Vagina (tissue), 2 donors: ENCODE measurements at regions not wholly inside any gene's neighbourhood (a gene's known extent, or its start where the extent isn't known, plus 50 kb on each side); places are given as distances from the start of the nearest gene placed in this dataset.
A peak's percentile ranks its signal among the peaks of the same experiment; 100 is the strongest.

Experiments used
- DNase-seq, 2 donors: peaks; one replicate each; pipeline ENCODE4 v3.0.0-alpha.2; 2017; ENCODE audit errors: extremely low spot score in 2 of 2
- H3K27ac ChIP-seq: fragments of 200-600 bp; sonication (generic); one replicate; pipeline ENCODE4 v1.5.1; 2019
- H3K27me3 ChIP-seq: fragments of 200-600 bp; sonication (generic); one replicate; pipeline ENCODE4 v1.5.1; 2019
- H3K36me3 ChIP-seq, 2 donors: fragments of 200-600 bp; sonication (generic); one replicate each; pipeline ENCODE4 v1.5.1; 2017 to 2019
- H3K4me1 ChIP-seq: fragments of 200-600 bp; sonication (generic); one replicate; pipeline ENCODE4 v1.5.1; 2019
- H3K4me3 ChIP-seq, 2 donors: fragments of 200-600 bp; sonication (generic); 1 replicate in 1 of 2; 2 replicates in 1 of 2; pipeline ENCODE4 v1.5.1; 2016 to 2019
- H3K9me3 ChIP-seq: fragments of 200-600 bp; sonication (generic); one replicate; pipeline ENCODE4 v1.5.1; 2019
- POLR2A ChIP-seq, 2 donors: fragments of 450-650 bp; IDR thresholded peaks; one replicate each; pipeline ENCODE4 v1.6.1; 2017; ENCODE audit warnings: antibody characterized with exemption in 2 of 2, mild to moderate bottlenecking in 2 of 2, moderate library complexity in 2 of 2
- POLR2AphosphoS5 ChIP-seq, 2 donors: sonication (generic); formaldehyde crosslinking; IDR thresholded peaks; one replicate each; pipeline ENCODE4 v1.9.0; 2017; ENCODE audit warnings: antibody characterized with exemption in 2 of 2, mild to moderate bottlenecking in 2 of 2, low read depth in 1 of 2; ENCODE audit not compliant: insufficient read depth in 1 of 2
- intact Hi-C: fragments of 100-400 bp; cut with DNase I; formaldehyde crosslinking; loops from one replicate; pipeline ENCODE4 v1.15.1; 2023
- TF ChIP-seq, protein P1 (sequence below), 3 experiments: fragments of 450-650 bp in 2 of 3; fragments of 200-600 bp in 1 of 3; sonication (generic) in 1 of 3; IDR thresholded peaks; one replicate each; pipeline ENCODE4 v1.5.1; 2017 to 2019; ENCODE audit warnings: antibody characterized with exemption in 3 of 3, mild to moderate bottlenecking in 2 of 3, moderate library complexity in 2 of 3

DNA sequence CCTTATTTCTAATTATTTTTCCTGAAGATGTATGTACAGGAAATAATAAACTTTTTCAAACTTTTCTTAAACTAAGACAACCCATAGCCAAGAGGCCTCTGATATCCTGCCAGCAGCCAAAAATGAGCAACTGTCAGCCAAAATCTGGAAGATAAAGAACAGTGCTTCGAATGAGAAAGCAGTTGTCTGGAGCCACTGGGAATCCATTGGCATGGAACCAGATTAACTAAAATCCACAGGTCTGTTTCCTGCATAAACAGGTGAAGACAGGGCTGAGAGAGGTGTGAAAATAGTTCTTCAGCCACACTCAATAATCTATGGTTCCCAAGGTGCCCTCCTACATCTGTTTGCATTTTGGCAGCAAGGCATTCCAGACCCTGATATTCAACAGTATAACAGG, 1076.7 kb upstream of the PIK3C3 start:
- H3K36me3 ChIP-seq, result no peaks in the 10 kb centered on the region
- TF ChIP-seq, protein P1, sequence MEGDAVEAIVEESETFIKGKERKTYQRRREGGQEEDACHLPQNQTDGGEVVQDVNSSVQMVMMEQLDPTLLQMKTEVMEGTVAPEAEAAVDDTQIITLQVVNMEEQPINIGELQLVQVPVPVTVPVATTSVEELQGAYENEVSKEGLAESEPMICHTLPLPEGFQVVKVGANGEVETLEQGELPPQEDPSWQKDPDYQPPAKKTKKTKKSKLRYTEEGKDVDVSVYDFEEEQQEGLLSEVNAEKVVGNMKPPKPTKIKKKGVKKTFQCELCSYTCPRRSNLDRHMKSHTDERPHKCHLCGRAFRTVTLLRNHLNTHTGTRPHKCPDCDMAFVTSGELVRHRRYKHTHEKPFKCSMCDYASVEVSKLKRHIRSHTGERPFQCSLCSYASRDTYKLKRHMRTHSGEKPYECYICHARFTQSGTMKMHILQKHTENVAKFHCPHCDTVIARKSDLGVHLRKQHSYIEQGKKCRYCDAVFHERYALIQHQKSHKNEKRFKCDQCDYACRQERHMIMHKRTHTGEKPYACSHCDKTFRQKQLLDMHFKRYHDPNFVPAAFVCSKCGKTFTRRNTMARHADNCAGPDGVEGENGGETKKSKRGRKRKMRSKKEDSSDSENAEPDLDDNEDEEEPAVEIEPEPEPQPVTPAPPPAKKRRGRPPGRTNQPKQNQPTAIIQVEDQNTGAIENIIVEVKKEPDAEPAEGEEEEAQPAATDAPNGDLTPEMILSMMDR (IDR thresholded peaks at IDR 0.05), result no peak
- TF ChIP-seq POLR2AphosphoS5 (IDR thresholded peaks at IDR 0.05; ENCODE audit: insufficient read depth in 1 of 2, low read depth in 1 of 2), result no peak
- TF ChIP-seq POLR2A (IDR thresholded peaks at IDR 0.05), result no peak
- intact Hi-C loops, result no loop called here

DNA sequence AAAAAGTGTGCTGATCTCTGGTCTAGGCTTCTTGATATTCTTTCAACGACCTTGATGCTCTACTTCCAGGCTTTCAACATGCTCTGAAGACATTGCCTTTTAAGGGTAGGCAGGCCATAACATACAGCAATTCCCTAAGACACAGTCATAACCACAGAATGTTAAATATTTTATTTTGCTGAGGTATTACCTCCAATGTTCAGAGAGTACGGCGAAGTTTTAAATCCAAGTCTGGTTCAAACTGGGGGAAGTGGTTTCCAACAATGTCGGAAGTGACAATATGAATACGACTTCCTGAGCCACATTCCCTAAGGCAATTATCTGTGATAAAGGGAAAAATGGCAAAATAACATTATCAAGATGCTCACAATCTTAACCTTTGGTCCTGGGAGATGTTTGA, 1077.9 kb upstream of the PIK3C3 start:
- TF ChIP-seq POLR2AphosphoS5 (IDR thresholded peaks at IDR 0.05; ENCODE audit: insufficient read depth in 1 of 2, low read depth in 1 of 2) (no peak), POLR2A (IDR thresholded peaks at IDR 0.05) (no peak)
- no peak for DNase-seq
- Histone ChIP-seq H3K4me1 (no peaks in the 10 kb centered on the region), H3K9me3 (no peaks in the 10 kb centered on the region), H3K4me3 (no peak overlapping the region), H3K36me3 (no peaks in the 10 kb centered on the region), H3K27me3 (no peaks in the 10 kb centered on the region), H3K27ac (no peak overlapping the region)
- intact Hi-C loops, result no loop called here

More for the DNA sequence above, 1076.7 kb upstream of the PIK3C3 start:
- H3K4me1 ChIP-seq, result no peaks in the 10 kb centered on the region
- H3K4me3 ChIP-seq, result no peak overlapping the region
- DNase-seq, result no peak
- H3K9me3 ChIP-seq, result no peaks in the 10 kb centered on the region
- no peaks in the 10 kb centered on the region for H3K27me3 ChIP-seq
- H3K27ac ChIP-seq, result no peak overlapping the region

DNA sequence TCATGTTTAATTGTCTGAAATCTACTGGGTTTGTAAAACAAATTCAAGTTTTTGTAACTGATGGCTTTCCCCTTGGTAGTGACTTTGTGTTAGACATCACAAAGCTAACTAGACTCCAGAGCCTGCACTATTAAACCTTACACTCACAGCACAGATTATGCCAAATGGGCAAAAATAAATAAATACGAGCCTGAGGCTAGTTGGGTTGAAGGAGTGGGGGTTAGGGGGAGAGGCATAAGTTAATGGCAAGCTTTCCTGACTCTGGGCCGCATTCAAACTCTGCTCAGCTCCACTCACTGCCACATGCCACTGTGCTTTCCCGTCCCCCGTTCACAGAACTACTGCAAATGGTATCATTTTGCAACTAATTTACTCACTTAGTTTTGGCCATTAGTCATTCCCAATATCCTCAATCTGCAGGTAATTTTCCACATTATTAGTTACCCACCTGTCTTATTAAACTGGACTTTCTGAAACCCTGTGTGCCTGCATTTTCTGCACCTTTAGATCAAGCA, 1079.9 kb upstream of the PIK3C3 start:
- H3K36me3 ChIP-seq, result no peaks in the 10 kb centered on the region
- intact Hi-C loops, result no loop called here
- no peaks in the 10 kb centered on the region for H3K9me3 ChIP-seq
- no peaks in the 10 kb centered on the region for H3K27me3 ChIP-seq
- TF ChIP-seq POLR2AphosphoS5 (IDR thresholded peaks at IDR 0.05; ENCODE audit: insufficient read depth in 1 of 2, low read depth in 1 of 2) (no peak), POLR2A (IDR thresholded peaks at IDR 0.05) (no peak)
- TF ChIP-seq, protein P1 (IDR thresholded peaks at IDR 0.05), result no peak
- DNase-seq, result no peak
- H3K4me1 ChIP-seq, result no peaks in the 10 kb centered on the region
- H3K27ac ChIP-seq, result no peak overlapping the region
- no peak overlapping the region for H3K4me3 ChIP-seq

DNA sequence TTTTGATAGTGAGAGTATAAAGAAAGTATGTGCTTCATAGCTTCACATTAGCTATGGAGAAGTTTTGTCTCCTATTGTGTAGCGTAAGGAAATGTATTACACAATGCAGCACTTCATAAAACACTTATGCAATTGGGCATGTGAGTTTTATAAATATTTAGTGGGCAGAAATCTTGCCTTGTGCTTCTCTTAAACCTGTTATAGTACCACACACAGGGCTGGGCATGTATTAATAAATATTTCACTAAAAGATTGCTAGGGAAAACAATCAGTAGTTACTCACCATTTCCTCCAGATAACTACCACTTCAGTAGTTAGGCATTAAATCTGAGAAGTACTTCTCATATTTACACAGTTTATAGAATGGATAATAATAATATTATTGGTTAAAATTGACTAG, 1080.8 kb upstream of the PIK3C3 start:
- no peaks in the 10 kb centered on the region for H3K9me3 ChIP-seq
- H3K4me3 ChIP-seq, result no peak overlapping the region
- TF ChIP-seq, protein P1 (IDR thresholded peaks at IDR 0.05), result no peak
- TF ChIP-seq POLR2AphosphoS5 (IDR thresholded peaks at IDR 0.05; ENCODE audit: insufficient read depth in 1 of 2, low read depth in 1 of 2) (peak in 1 of 2 donors; percentile 57), POLR2A (IDR thresholded peaks at IDR 0.05) (no peak)
- DNase-seq, result no peak
- H3K27me3 ChIP-seq, result no peaks in the 10 kb centered on the region
- intact Hi-C loops, result no loop called here
- H3K27ac ChIP-seq, result no peak overlapping the region
- H3K4me1 ChIP-seq, result no peaks in the 10 kb centered on the region
- H3K36me3 ChIP-seq, result no peaks in the 10 kb centered on the region

DNA sequence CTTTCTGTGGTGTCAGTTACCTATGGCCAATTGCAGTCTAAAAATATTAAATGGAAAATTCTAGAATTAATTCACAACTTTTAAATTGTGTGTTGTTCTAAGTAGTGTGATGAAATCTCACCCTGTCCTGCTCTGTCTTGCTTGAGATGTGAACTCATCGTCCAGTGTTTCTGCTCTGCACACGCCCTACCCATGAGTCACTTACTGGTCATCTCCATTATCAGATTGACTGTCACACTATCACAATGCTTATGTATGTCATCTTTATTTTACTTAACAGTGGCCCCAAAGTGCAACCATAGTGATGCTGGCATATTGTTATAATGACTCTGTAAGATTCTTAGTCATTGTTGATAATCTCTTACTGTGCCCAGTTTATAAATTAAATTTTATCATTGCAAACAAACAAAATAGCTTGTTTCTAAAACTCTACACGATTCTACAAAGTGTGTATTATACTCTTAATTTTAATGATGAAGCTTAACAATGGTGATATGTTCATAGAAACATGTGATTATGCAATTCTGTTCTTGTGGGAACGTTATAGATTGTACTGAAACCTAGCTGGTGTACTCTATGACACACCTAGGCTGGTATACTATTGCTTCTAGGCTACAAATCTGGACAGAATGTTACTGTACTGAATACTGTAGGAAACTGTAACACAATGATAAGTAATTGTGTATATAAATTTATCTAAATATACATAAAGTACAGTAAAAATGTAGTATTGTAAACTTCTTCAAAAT, 1086.8 kb upstream of the PIK3C3 start:
- intact Hi-C loops, result no loop called here
- TF ChIP-seq POLR2A (IDR thresholded peaks at IDR 0.05) (no peak), POLR2AphosphoS5 (IDR thresholded peaks at IDR 0.05; ENCODE audit: insufficient read depth in 1 of 2, low read depth in 1 of 2) (no peak)
- TF ChIP-seq, protein P1 (IDR thresholded peaks at IDR 0.05), result no peak
- no peaks in the 10 kb centered on the region for H3K9me3 ChIP-seq

More for the DNA sequence above, 1086.8 kb upstream of the PIK3C3 start:
- Histone ChIP-seq H3K4me3 (no peak overlapping the region), H3K27me3 (no peaks in the 10 kb centered on the region), H3K4me1 (no peaks in the 10 kb centered on the region), H3K27ac (no peak overlapping the region), H3K36me3 (no peaks in the 10 kb centered on the region)
- no peak for DNase-seq
